ENCODE measurements at regions not wholly inside any gene's neighbourhood (a gene's known extent, or its start where the extent isn't known, plus 50 kb on each side); places are given as distances from the start of the nearest gene placed in this dataset.
"Not testable (repeated sequence)": the region's sequence is repeated elsewhere in the genome, so short reads cannot be mapped to it uniquely, and the experiment has no call there.

DNA sequence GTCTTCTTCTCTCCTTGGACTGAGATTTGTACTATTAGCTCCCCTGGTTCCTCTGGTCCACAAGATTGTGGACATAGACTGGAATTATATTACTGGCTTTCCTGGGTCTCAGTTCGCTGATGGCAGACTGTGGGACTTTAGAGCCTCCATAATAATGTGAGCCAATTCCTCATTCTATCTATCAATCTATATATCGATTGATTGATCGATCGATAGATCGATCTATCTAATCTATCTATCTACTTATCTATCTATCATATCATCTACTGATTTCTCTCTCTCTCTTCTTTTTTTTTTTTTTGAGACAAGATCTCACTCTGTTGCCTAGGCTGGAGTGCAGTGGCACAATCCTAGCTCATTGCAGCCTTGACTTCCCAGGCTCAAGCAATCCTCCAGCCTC lies 51.5 kb upstream of the DDR1 start:
- no peak for DNase-seq

DNA sequence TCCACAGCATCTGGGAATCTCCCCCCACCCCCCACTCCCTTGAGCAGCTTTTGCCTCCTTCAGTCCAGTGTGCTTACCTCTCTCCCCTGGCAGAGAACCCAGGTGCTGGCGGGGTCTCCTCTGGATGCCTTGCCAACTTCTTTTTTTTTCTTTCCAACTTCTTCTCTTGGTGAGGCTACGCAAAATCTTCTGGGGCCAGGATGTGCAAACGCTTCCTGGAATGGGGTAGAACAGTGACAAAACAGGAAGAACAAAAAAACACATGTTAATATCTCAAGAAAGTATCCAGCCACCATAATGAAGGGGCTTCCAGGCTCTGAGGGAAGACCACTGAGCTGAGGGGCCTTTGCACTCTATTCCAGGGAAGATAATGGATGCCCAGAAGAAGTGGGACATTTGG lies 53.9 kb upstream of the DDR1 start:
- no peak for DNase-seq

GRCh38 chr6:30829639-30830255 lies 54.6 kb upstream of the DDR1 start:
- DNase-seq: no peak

DNA sequence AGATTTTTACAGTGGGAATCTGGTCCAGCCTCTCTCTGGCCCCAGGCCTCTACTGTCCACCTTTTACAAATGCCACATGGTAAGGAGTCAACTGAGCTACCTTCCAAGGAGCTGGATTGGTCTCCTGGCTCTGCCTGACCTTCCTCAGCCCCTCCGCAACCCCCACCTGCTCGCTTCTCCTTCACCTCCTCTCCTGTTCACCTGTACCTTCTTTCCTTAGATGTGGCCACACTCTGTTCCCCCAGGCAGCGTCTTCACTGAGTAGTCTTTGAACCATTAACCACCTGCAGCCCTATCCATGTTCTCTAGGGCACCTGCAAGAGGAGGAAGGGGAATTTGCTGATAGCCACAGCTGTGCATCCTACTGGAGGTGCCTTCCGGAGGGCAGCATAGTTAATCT lies 55.3 kb upstream of the DDR1 start:
- DNase-seq: no peak

DNA sequence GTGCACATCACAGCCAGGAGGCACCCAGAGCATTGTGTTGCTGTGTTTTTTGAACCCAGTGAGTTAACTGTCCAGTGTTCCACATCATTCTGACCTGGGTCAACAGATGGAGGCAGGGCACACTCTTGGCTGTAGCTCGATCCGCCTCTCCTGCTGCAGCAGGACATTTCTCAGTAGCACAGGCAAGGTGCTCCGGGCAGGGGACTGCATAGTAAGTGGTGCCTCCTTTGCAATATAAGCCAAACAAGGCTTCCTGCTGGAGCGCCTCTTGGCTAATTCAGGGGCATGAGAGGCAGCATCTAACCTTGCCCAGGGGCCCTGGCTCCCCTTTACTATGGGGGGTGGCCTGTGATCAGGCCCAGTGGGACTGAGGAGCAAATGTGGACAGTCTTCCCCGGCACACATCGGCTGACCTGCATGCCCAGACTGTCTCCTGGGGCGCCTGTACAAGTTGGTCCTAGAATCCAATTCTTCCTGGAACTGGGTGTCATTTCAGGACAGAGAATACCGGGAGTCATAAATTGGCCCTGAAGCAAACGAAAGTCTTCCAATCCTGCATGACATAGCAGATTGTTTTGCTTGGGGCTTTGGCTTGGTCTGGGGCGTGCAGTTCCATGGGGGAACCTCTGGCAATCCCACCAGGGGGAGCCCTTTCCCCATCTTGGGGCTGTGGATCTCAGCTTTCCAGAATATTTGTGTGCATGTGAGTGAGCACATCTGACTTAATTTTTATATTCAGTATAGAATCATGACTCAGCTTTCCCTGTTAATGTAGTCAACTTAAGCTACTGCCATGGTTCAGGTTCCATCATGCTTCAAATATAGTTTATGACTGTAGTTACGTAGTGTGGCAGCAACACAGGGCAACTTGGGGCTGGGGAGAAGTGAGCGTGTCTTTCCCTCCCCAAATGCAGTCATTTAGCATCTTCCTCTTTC lies 56.0 kb upstream of the DDR1 start:
- peak; percentile 90 for DNase-seq

- DNase-seq: peak; percentile 54
These were observed 57.4 kb upstream of the DDR1 start for GRCh38 chr6:30826961-30827342.

GRCh38 chr6:30824698-30825097 lies 59.6 kb upstream of the DDR1 start:
- no peak for DNase-seq

DNA sequence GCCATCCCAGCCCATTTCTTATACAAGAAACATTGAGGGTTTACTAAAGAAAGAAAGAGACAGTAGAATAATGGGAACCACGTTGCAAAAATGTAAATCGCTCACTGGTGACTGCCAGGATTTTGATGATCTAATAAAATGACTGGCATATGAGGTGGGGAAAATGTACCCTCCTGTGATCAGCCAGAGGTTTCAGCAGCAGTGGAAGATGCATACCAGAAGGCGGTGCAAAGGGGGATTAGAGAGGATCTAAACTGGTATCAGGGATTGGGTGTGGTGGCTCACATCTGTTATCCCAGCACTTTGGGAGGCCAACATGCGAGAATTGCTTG lies 60.8 kb upstream of the DDR1 start:
- DNase-seq: no peak

- peak; percentile 73 for DNase-seq
These were observed 62.2 kb upstream of the DDR1 start for GRCh38 chr6:30821862-30822784.

DNA sequence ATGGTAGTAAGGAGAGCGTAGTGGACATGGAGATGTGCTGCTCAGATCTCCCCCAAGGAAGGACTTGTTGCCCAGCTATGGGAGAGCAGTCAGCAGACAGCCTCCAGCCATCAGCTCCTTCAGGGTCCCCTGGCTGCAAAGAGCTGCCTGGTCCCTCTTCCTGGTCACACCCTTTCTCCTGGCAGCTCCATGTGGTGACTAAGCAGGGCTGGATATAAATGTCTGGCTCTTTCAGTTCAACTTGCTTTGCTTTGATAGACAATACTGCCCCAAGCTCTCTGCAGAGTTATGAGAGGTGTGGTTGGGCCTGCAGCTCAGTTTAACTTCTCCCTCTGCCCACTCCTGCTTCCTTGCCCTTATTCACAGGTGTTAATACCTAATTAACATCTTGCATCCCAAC lies 64.1 kb upstream of the DDR1 start:
- DNase-seq: peak; percentile 68

GRCh38 chr6:30819297-30819917 lies 64.9 kb upstream of the DDR1 start:
- DNase-seq: peak; percentile 36

DNA sequence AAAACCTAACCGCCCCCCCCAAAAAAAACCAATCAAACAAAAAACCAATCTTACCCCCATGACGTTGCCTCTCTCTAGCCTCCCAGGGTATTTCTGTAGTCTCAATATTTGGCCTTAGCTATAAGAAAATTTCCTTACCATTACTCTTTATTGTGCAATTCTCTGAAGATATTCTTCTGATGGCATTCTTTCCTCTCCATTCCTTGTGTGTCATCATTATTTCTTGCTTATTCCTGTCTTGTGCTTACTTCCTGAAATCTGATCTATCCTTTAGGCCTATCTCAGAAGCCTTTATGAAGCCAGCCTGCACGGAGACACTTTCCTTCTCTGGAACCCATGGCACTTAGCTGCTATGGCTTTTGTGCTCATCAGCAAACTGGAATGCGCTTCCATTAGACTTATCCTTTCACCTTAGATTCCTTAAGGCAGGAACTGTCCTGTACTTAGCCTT lies 65.9 kb upstream of the DDR1 start:
- DNase-seq: no peak

GRCh38 chr6:30816791-30817739 lies 67.3 kb upstream of the DDR1 start:
- no peak for DNase-seq

DNA sequence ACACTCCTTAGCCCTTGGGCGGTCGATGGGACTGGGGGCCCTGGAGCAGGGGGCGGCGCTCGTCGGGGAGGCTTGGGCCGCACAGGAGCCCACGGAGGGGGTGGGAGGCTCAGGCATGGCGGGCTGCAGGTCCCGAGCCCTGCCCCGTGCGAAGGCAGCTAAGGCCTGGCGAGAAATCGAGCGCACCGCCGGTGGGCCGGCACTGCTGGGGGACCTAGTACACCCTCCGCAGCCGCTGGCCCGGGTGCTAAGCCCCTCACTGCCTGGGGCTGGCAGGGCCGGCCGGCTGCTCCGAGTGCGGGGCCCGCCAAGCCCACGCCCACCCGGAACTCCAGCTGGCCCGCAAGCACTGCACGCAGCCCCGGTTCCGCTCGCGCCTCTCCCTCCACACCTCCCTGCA lies 68.0 kb upstream of the DDR1 start:
- DNase-seq: not testable (repeated sequence)

DNA sequence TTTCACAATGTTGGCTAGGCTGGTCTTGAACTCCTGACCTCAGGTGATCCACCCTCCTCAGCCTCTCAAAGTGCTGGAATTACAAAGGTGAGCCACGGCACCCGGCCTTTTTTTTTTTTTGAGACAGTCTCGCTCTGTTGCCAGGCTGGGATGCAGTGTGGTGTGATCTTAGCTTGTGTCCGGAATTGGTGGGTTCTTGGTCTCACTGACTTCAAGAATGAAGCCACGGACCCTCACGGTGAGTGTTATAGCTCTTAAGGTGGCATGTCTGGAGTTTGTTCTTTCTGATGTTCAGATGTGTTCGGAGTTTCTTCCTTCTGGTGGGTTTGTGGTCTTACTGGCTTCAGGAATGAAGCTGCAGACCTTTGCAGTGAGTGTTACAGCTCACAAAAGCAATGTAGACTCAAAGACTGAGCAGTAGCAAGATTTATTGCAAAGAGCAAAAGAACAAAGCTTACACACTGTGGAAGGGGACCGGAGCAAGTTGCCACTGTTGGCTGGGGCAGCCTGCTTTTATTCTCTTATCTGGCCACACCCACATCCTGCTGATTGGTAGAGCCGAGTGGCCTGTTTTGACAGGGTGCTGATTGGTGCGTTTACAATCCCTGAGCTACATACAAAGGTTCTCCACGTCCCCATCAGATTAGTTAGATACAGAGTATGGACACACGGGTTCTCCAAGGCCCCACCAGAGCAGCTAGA lies 69.1 kb upstream of the DDR1 start:
- DNase-seq: not testable (repeated sequence)

DNA sequence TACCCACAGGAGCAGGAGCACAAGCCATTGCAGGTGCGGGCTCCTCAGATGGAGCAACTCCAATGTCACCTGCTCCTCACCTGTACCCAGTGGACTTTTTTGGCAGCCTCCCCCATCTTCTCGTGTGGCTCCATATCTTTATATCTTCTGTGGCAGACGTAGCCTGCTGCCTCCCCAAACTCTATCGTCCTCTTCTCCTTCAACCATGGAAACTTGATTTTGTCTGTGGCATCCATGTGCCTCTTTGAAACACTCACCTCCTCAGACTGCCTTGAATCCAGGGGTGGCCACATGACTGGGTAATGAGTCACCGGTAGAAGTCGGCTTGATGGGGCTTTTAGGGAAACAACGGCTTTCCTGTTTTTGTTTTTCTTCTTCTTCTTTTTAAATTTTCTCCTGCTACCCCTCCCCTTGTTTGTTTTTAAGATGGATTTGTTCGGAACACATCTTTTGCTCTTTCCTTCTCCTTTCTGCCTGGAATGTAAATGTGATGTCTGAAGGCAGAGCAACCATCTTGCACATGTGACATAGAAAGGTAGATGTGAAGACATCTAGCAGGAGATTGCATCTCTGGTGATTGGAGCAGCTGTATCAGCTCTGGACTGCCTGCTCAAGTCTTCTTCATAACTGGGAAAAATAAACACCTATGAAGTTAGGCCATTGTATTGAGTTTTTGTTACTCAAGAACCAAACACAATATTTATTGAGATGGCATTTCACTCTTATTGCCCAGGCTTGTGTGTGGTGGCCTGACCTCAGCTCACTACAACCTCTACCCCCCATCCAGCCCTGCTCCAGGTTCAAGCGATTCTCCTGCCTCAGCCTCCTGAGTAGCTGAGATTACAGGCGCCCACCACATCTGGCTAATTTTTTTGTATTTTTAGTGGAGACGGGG lies 69.9 kb upstream of the DDR1 start:
- DNase-seq: peak; percentile 81

- DNase-seq: no peak
These were observed 69.3 kb upstream of the IER3 start for GRCh38 chr6:30813631-30814145.

DNA sequence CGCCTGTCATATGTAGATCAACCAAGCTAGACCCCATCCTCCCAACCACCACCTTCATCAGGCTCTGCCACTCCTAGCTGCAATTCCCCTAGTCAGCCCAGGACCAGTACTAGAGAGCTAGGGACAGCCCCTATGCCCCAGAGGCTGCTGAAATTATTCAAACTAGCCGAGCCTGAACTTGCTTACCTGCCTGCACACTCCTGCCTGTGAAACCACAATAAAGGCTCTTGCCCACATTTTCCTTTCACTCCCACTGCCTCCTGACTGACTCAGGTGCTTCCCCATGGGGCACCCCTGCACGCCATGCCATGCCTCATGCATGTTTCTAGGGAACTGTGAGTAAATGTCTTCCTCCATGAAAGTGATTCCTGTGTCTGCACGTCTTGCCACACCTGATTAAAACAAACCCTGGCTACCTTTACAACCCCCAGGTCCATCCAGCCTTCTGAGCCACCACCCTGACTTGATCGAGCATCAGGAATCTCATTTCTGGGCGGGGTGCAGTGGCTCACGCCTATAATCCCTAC lies 66.5 kb upstream of the IER3 start:
- no peak for DNase-seq

DNA sequence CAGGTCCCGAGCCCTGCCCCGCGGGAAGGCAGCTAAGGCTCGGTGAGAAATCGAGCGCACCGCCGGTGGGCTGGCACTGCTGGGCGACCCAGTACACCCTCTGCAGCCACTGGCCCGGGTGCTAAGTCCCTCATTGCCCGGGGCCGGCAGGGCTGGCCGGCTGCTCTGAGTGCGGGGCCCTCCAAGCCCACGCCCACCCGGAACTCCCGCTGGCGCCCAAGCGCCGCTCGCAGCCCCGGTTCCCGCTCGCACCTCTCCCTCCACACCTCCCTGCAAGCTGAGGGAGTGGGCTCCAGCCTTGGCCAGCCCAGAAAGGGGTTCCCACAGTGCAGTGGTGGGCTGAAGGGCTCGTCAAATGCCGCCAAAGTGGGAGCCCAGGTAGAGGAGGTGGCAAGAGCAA lies 63.2 kb upstream of the IER3 start:
- not testable (repeated sequence) for DNase-seq
